HCT116 (cell line): ENCODE measurements at regions not wholly inside any gene's neighbourhood (a gene's known extent, or its start where the extent isn't known, plus 50 kb on each side); places are given as distances from the start of the nearest gene placed in this dataset.

Source experiments
- ATAC-seq: fragments of 200-7000 bp; cut with Tn5 transposase; 2 replicates; pipeline ENCODE4 v1.9.1; 2020; ENCODE audit warnings: mild to moderate bottlenecking, moderate library complexity
- BruUV-seq: library from RNA; stranded (reverse); fragments of 400-500 nt; replicated peaks from 2 replicates; lab custom pipeline; 2021; lab: Mats Ljungman, UMichigan
- CTCF ChIA-PET: fragments of 300-600 bp; sonication (Branson Sonifier 250); formaldehyde crosslinking; loops from one replicate; lab custom pipeline; 2021; ENCODE audit warnings: antibody characterized with exemption; lab: Charles Lee
- POLR2A ChIA-PET: fragments of 300-600, 350-600 bp; sonication (Branson Sonifier 250); formaldehyde crosslinking; loops from one replicate; lab custom pipeline; 2021; ENCODE audit warnings: antibody characterized with exemption; lab: Charles Lee
- RAD21 ChIA-PET, 2 experiments: fragments of 300-600 bp; sonication (Branson Sonifier 250); formaldehyde crosslinking; loops; one replicate each; lab custom pipeline; 2023; ENCODE audit warnings: low total read pairs in 2 of 2; ENCODE audit not compliant: uncharacterized antibody in 2 of 2, unreplicated experiment in 2 of 2, low non-redundant PET in 1 of 2; lab: Charles Lee
- DNase-seq: peaks from one replicate; pipeline ENCODE4 v3.0.0-alpha.2; 2010; ENCODE audit warnings: low read depth, low spot score
- H2AFZ ChIP-seq: fragments of 200-600 bp; shearing (Covaris generic), sonication (generic); 2 replicates; pipeline ENCODE4 v1.6.1; 2017; ENCODE audit warnings: low read depth, mixed run types, mixed read lengths, antibody characterized with exemption, low read length; ENCODE audit not compliant: poor library complexity, severe bottlenecking
- H3K27ac ChIP-seq: 2 replicates; pipeline ENCODE4 v1.5.1; 2012; ENCODE audit warnings: low read depth, low read length
- H3K27me3 ChIP-seq: fragments of 200-600 bp; sonication (generic); 2 replicates; pipeline ENCODE4 v1.6.1; 2016; ENCODE audit warnings: mixed run types, low read length, mixed read lengths; ENCODE audit not compliant: insufficient read depth
- H3K36me3 ChIP-seq, 2 experiments: fragments of 200-500 bp in 1 of 2; fragments of 200-600 bp in 1 of 2; sonication (Bioruptor generic) in 1 of 2; sonication (generic) in 1 of 2; 2 replicates each; pipeline versions ENCODE4 v1.5.1 to v1.6.1; 2014 to 2016; ENCODE audit warnings: low read length in 2 of 2, inconsistent platforms in 1 of 2, mixed read lengths in 1 of 2, mixed run types in 1 of 2; ENCODE audit not compliant: insufficient read depth in 2 of 2, control insufficient read depth in 1 of 2
- H3K4me1 ChIP-seq, 2 experiments: fragments of 200-600 bp in 1 of 2; sonication (generic) in 1 of 2; 2 replicates each; pipeline versions ENCODE4 v1.5.1 to v1.6.1; 2012 to 2017; ENCODE audit warnings: low read length in 2 of 2, inconsistent platforms in 1 of 2, mild to moderate bottlenecking in 1 of 2, mixed read lengths in 1 of 2, mixed run types in 1 of 2, moderate library complexity in 1 of 2; ENCODE audit not compliant: insufficient read depth in 2 of 2, control insufficient read depth in 1 of 2
- H3K4me2 ChIP-seq: fragments of 200-600 bp; sonication (generic); 2 replicates; pipeline ENCODE4 v1.6.1; 2017; ENCODE audit warnings: mixed run types, low read length, mixed read lengths
- H3K4me3 ChIP-seq, 2 experiments: fragments of 200-600 bp in 1 of 2; sonication (generic) in 1 of 2; replicated peaks in 1 of 2; 2 replicates each; pipeline ENCODE4 v1.5.1; 2011 to 2016; ENCODE audit warnings: low read length in 2 of 2, control low read depth in 1 of 2, low read depth in 1 of 2, mild to moderate bottlenecking in 1 of 2, mixed read lengths in 1 of 2, mixed run types in 1 of 2
- H3K79me2 ChIP-seq: fragments of 200-600 bp; sonication (generic); 2 replicates; pipeline ENCODE4 v1.6.1; 2017; ENCODE audit warnings: mild to moderate bottlenecking, mixed run types, low read length, moderate library complexity, mixed read lengths; ENCODE audit not compliant: insufficient read depth
- H3K9ac ChIP-seq: fragments of 200-600 bp; sonication (generic); 2 replicates; pipeline ENCODE4 v1.6.1; 2016; ENCODE audit warnings: low read length, mixed read lengths
- H3K9me2 ChIP-seq: fragments of 200-600 bp; sonication (generic), shearing (Covaris generic); 2 replicates; pipeline ENCODE4 v1.6.1; 2017; ENCODE audit warnings: mixed run types, mild to moderate bottlenecking, moderate library complexity; ENCODE audit not compliant: insufficient read depth
- H3K9me3 ChIP-seq, 2 experiments: fragments of 200-500 bp in 1 of 2; fragments of 200-600 bp in 1 of 2; sonication (Bioruptor generic) in 1 of 2; sonication (generic) in 1 of 2; 2 replicates each; pipeline ENCODE4 v1.6.1; 2014 to 2017; ENCODE audit warnings: low read length in 2 of 2, mixed read lengths in 2 of 2, inconsistent platforms in 1 of 2, low read depth in 1 of 2, mild to moderate bottlenecking in 1 of 2, mixed run types in 1 of 2, moderate library complexity in 1 of 2; ENCODE audit not compliant: control insufficient read depth in 1 of 2, insufficient read depth in 1 of 2
- H4K20me1 ChIP-seq: fragments of 200-600 bp; sonication (generic), shearing (Covaris generic); 2 replicates; pipeline ENCODE4 v1.6.1; 2017; ENCODE audit warnings: mixed run types, mild to moderate bottlenecking, moderate library complexity; ENCODE audit not compliant: insufficient read depth
- ATF3 ChIP-seq: IDR thresholded peaks from 2 replicates; pipeline ENCODE4 v1.6.1; 2012
- CBX3 ChIP-seq: IDR thresholded peaks from 2 replicates; pipeline ENCODE4 v1.6.1; 2012; ENCODE audit warnings: low read depth
- CTCF ChIP-seq, 3 experiments: fragments of 200-600 bp in 1 of 3; sonication (generic) in 1 of 3; IDR thresholded peaks in 2 of 3; conservative IDR thresholded peaks in 1 of 3; 2 replicates each; pipeline ENCODE4 v1.5.1; 2012 to 2017; ENCODE audit warnings: low read depth in 2 of 3, low read length in 2 of 3, antibody characterized with exemption in 1 of 3, borderline replicate concordance in 1 of 3, control low read depth in 1 of 3, mild to moderate bottlenecking in 1 of 3, mixed read lengths in 1 of 3, mixed run types in 1 of 3, moderate library complexity in 1 of 3; ENCODE audit not compliant: insufficient read depth in 1 of 3
- EGR1 ChIP-seq: IDR thresholded peaks from 2 replicates; pipeline ENCODE4 v1.6.1; 2012; ENCODE audit warnings: low read depth
- EZH2 ChIP-seq: fragments of 200-600 bp; sonication (generic); IDR thresholded peaks from 2 replicates; pipeline ENCODE4 v1.6.1; 2017; ENCODE audit warnings: antibody characterized with exemption, mixed run types
- EZH2phosphoT487 ChIP-seq: fragments of 200-600 bp; IDR thresholded peaks from 2 replicates; pipeline ENCODE4 v1.6.1; 2018; ENCODE audit warnings: antibody characterized with exemption, borderline replicate concordance
- FOSL1 ChIP-seq: IDR thresholded peaks from 2 replicates; pipeline ENCODE4 v1.6.1; 2012; ENCODE audit warnings: low read depth
- JUND ChIP-seq: IDR thresholded peaks from 2 replicates; pipeline ENCODE4 v1.6.1; 2012
- MAX ChIP-seq: IDR thresholded peaks from 2 replicates; pipeline ENCODE4 v1.6.1; 2012
- POLR2A ChIP-seq: IDR thresholded peaks from 2 replicates; pipeline ENCODE4 v1.7.0; 2011; ENCODE audit warnings: borderline replicate concordance; ENCODE audit not compliant: insufficient read depth, insufficient read length; ENCODE audit errors: extremely low read depth
- POLR2AphosphoS5 ChIP-seq: IDR thresholded peaks from 2 replicates; pipeline ENCODE4 v1.6.1; 2011; ENCODE audit warnings: mild to moderate bottlenecking, low read depth, low read length, moderate library complexity
- RAD21 ChIP-seq: IDR thresholded peaks from 2 replicates; pipeline ENCODE4 v1.6.1; 2012; ENCODE audit warnings: low read depth, mild to moderate bottlenecking
- SIN3A ChIP-seq: IDR thresholded peaks from 2 replicates; pipeline ENCODE4 v1.6.1; 2012; ENCODE audit warnings: low read depth
- SP1 ChIP-seq: IDR thresholded peaks from 2 replicates; pipeline ENCODE4 v1.6.1; 2012; ENCODE audit warnings: low read depth
- TCF7L2 ChIP-seq: IDR thresholded peaks from 2 replicates; pipeline ENCODE4 v1.7.0; 2011; ENCODE audit warnings: borderline replicate concordance, inconsistent platforms; ENCODE audit not compliant: insufficient read depth, insufficient read length; ENCODE audit errors: extremely low read depth
- ZFX ChIP-seq: fragments of 450-650 bp; IDR thresholded peaks from 2 replicates; pipeline ENCODE4 v1.6.1; 2017
- intact Hi-C: fragments of 100-400 bp; cut with micrococcal nuclease; formaldehyde crosslinking; loops from 2 replicates; pipeline ENCODE4 v1.10.0; 2022

- H3K9me3 ChIP-seq: peaks cover 4 to 25% of the 10 kb centered on the region in 2 experiments; a peak in 2 of 4 replicates
- BruUV-seq: no TSS peak
- no peak overlapping the region for H2AFZ ChIP-seq
- ChIA-PET RAD21 (no interaction called here), POLR2A (no interaction called here), CTCF (no interaction called here)
- intact Hi-C loops: no loop called here
- no peaks in the 10 kb centered on the region for H3K79me2 ChIP-seq
- no peaks in the 10 kb centered on the region for H3K9me2 ChIP-seq
- no peaks in the 10 kb centered on the region for H3K4me1 ChIP-seq
- H3K27me3 ChIP-seq: no peaks in the 10 kb centered on the region
- H3K27ac ChIP-seq: no peak overlapping the region
- TF ChIP-seq FOSL1 (no peak), POLR2AphosphoS5 (no peak), MAX (no peak), POLR2A (no peak), ATF3 (no peak), EZH2phosphoT487 (no peak), CTCF (IDR thresholded peaks at IDR 0.05 in 2 of 3, conservative IDR thresholded peaks at IDR 0.05 in 1 of 3; ENCODE audit: borderline replicate concordance in 1 of 3, insufficient read depth in 1 of 3, low read depth in 2 of 3, low read length in 2 of 3) (no peak), EGR1 (no peak), SIN3A (no peak), ZFX (no peak), JUND (no peak), SP1 (no peak), RAD21 (no peak), CBX3 (no peak), TCF7L2 (no peak), EZH2 (no peak)
- no peak overlapping the region for H3K4me3 ChIP-seq
- ATAC-seq (no peak), DNase-seq (no peak)
- no peak overlapping the region for H3K9ac ChIP-seq
- H3K4me2 ChIP-seq: no peak overlapping the region
- H3K36me3 ChIP-seq: no peaks in the 10 kb centered on the region
- H4K20me1 ChIP-seq: no peaks in the 10 kb centered on the region
Observed at GRCh38 chr16:64829678-64830077, 292.2 kb downstream of the CDH11 start.
